ENCODE measurements at regions not wholly inside any gene's neighbourhood (a gene's known extent, or its start where the extent isn't known, plus 50 kb on each side); places are given as distances from the start of the nearest gene placed in this dataset.
A peak's percentile ranks its signal among the peaks of the same experiment; 100 is the strongest.

GRCh38 chr7:36018816-36019484 lies 134.1 kb upstream of the EEPD1 start:
- FAIRE-seq (no peak), DNase-seq (ENCODE audit: low read depth) (no peak)
- Histone ChIP-seq H3K27me3 (ENCODE audit: control insufficient read depth, insufficient read depth, low read length) (no peaks in the 10 kb centered on the region), H3K4me3 (ENCODE audit: low read depth, low read length) (no peak overlapping the region), H3K36me3 (ENCODE audit: control insufficient read depth, insufficient read depth, low read length) (no peaks in the 10 kb centered on the region)
- no peak for TF ChIP-seq CTCF (IDR thresholded peaks at IDR 0.05; ENCODE audit: insufficient read depth, low read length, severe bottlenecking)

- DNase-seq (ENCODE audit: low read depth) (no peak), FAIRE-seq (peak; percentile 40)
- Histone ChIP-seq H3K36me3 (ENCODE audit: control insufficient read depth, insufficient read depth, low read length) (no peaks in the 10 kb centered on the region), H3K4me3 (ENCODE audit: low read depth, low read length) (no peak overlapping the region), H3K27me3 (ENCODE audit: control insufficient read depth, insufficient read depth, low read length) (no peaks in the 10 kb centered on the region)
- TF ChIP-seq CTCF (IDR thresholded peaks at IDR 0.05; ENCODE audit: insufficient read depth, low read length, severe bottlenecking) = no peak
Measured at GRCh38 chr7:36019538-36019937, 133.5 kb upstream of the EEPD1 start.

GRCh38 chr7:36019980-36020379 lies 133.1 kb upstream of the EEPD1 start:
- TF ChIP-seq CTCF (IDR thresholded peaks at IDR 0.05; ENCODE audit: insufficient read depth, low read length, severe bottlenecking) = no peak
- DNase-seq (ENCODE audit: low read depth) (no peak), FAIRE-seq (no peak)
- Histone ChIP-seq H3K36me3 (ENCODE audit: control insufficient read depth, insufficient read depth, low read length) (no peaks in the 10 kb centered on the region), H3K27me3 (ENCODE audit: control insufficient read depth, insufficient read depth, low read length) (no peaks in the 10 kb centered on the region), H3K4me3 (ENCODE audit: low read depth, low read length) (no peak overlapping the region)

GRCh38 chr7:36021367-36021766 lies 131.7 kb upstream of the EEPD1 start:
- no peak for DNase-seq (ENCODE audit: low read depth)
- Histone ChIP-seq H3K36me3 (ENCODE audit: control insufficient read depth, insufficient read depth, low read length) (no peaks in the 10 kb centered on the region), H3K4me3 (ENCODE audit: low read depth, low read length) (no peak overlapping the region), H3K27me3 (ENCODE audit: control insufficient read depth, insufficient read depth, low read length) (no peaks in the 10 kb centered on the region)
- peak; percentile 50 for FAIRE-seq
- TF ChIP-seq CTCF (IDR thresholded peaks at IDR 0.05; ENCODE audit: insufficient read depth, low read length, severe bottlenecking) = peak; percentile 44

- no peaks in the 10 kb centered on the region for H3K27me3 ChIP-seq (ENCODE audit: control insufficient read depth, insufficient read depth, low read length)
- DNase-seq (ENCODE audit: low read depth) = no peak
- TF ChIP-seq CTCF (IDR thresholded peaks at IDR 0.05; ENCODE audit: insufficient read depth, low read length, severe bottlenecking) = no peak
- H3K36me3 ChIP-seq (ENCODE audit: control insufficient read depth, insufficient read depth, low read length) = no peaks in the 10 kb centered on the region
- no peak for FAIRE-seq
- no peak overlapping the region for H3K4me3 ChIP-seq (ENCODE audit: low read depth, low read length)
Measured at GRCh38 chr7:36021917-36022550, 131.0 kb upstream of the EEPD1 start.

Measured in bronchial epithelial cell (primary cell).